Brain microvascular endothelial cell (primary cell): ENCODE measurements at regions not wholly inside any gene's neighbourhood (a gene's known extent, or its start where the extent isn't known, plus 50 kb on each side); places are given as distances from the start of the nearest gene placed in this dataset.
"Not testable (repeated sequence)": the region's sequence is repeated elsewhere in the genome, so short reads cannot be mapped to it uniquely, and the experiment has no call there.

Source experiments
- DNase-seq: peaks from one replicate; pipeline ENCODE4 v3.0.0-alpha.2; 2020
- H3K27ac ChIP-seq: fragments of 250-450 bp; sonication (Bioruptor Pico); 2 replicates; pipeline ENCODE4 v1.5.1; 2020; ENCODE audit warnings: mild to moderate bottlenecking, moderate library complexity
- H3K27me3 ChIP-seq: fragments of 250-450 bp; sonication (Bioruptor Pico); replicated peaks from 2 replicates; pipeline ENCODE4 v1.5.1; 2020; ENCODE audit warnings: mild to moderate bottlenecking
- H3K36me3 ChIP-seq: fragments of 250-450 bp; sonication (Bioruptor Pico); replicated peaks from 2 replicates; pipeline ENCODE4 v1.5.1; 2020; ENCODE audit warnings: mild to moderate bottlenecking
- H3K4me3 ChIP-seq: 2 replicates; pipeline ENCODE4 v1.5.1; 2011; ENCODE audit warnings: low read depth, mild to moderate bottlenecking, control low read depth, low read length, moderate library complexity
- CTCF ChIP-seq: IDR thresholded peaks from 2 replicates; pipeline ENCODE4 v1.5.1; 2011; ENCODE audit warnings: low read depth, mild to moderate bottlenecking, moderate library complexity, low read length, control low read depth, inconsistent platforms; ENCODE audit errors: missing control alignments
- in situ Hi-C: cut with HindIII; loops from 2 replicates; pipeline ENCODE4 v1.10.0; 2017; ENCODE audit warnings: low sequenced_read_pairs, low pct_ligation_motif_present

DNA sequence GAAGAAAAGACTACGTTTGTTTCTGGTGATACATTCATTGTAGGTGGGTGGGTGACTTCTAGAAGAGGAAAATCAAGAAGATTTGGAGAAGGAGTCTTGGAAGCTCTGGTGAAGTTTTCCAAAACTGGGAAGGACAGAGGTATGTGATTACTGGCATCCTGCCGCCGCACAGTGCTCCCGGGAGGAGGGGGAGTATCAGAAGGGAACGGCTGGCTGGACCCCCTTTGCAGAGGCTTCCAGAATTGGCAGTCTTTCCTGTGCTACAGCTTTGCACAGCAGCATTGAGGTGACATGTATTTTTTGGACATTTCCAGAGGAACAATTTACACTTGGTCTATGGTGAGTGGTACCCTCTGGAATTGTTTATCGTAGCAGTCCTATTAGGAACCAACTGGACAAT, 75.7 kb upstream of the EOMES start:
- no peak overlapping the region for H3K27ac ChIP-seq
- no peaks in the 10 kb centered on the region for H3K36me3 ChIP-seq
- in situ Hi-C loops = no loop called here
- no peak for TF ChIP-seq CTCF
- H3K4me3 ChIP-seq = no peak overlapping the region
- no peak for DNase-seq
- no peaks in the 10 kb centered on the region for H3K27me3 ChIP-seq

- TF ChIP-seq CTCF = no peak
- no peak for DNase-seq
- no peaks in the 10 kb centered on the region for H3K36me3 ChIP-seq
- no peaks in the 10 kb centered on the region for H3K27me3 ChIP-seq
- in situ Hi-C loops = no loop called here
- H3K27ac ChIP-seq = no peak overlapping the region
- no peak overlapping the region for H3K4me3 ChIP-seq
These were observed 78.1 kb upstream of the EOMES start for GRCh38 chr3:27800261-27800660.

- no peak for TF ChIP-seq CTCF
- DNase-seq = no peak
- in situ Hi-C loops = no loop called here
- Histone ChIP-seq H3K36me3 (no peaks in the 10 kb centered on the region), H3K27me3 (no peaks in the 10 kb centered on the region), H3K27ac (no peak overlapping the region), H3K4me3 (no peak overlapping the region)
These were observed 80.3 kb upstream of the EOMES start for GRCh38 chr3:27802425-27802824.

DNA sequence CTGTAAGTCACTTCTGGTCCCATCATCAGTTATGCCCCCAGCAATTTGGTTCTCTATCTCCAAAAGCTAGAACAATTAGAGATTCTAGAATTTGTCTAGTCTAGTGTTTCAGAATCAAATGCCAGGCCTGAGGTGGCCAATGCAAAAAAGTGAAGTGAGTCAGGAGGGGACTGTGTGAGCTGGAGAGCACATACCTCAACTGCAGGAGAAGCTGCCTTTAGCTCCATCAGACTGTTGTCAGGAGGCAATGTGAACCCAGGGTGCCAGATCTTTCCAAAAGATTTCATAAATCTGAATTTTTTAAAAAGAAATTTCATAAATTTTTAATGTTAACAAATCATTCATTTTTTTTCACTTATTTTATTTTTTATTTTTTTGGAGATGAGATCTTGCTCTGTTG, 80.7 kb upstream of the EOMES start:
- DNase-seq = no peak
- no peak overlapping the region for H3K4me3 ChIP-seq
- in situ Hi-C loops = no loop called here
- TF ChIP-seq CTCF = no peak
- no peaks in the 10 kb centered on the region for H3K27me3 ChIP-seq
- no peak overlapping the region for H3K27ac ChIP-seq
- H3K36me3 ChIP-seq = no peaks in the 10 kb centered on the region

GRCh38 chr3:27805282-27805681, 83.2 kb upstream of the EOMES start:
- DNase-seq = no peak
- H3K27ac ChIP-seq = no peak overlapping the region
- in situ Hi-C loops = no loop called here
- H3K4me3 ChIP-seq = no peak overlapping the region
- H3K36me3 ChIP-seq = no peaks in the 10 kb centered on the region
- no peaks in the 10 kb centered on the region for H3K27me3 ChIP-seq
- no peak for TF ChIP-seq CTCF

DNA sequence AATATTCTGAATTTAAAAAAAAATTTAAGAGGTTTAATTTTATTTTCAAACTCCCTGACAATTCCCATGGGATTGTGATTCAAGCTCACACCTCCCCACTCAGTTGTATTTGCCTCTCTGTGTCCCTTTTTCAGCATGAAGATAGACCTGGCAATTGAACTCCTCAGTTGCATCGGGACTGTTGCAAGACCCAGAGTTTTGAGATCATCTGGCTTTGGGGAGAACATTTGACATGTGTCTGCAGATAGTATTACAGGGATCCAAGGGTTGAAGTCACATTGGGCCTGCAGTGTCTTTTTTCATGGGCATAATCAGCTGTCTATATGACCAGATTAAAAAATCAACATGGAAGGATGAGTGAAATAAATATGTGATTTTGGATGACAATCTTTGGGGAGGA, 91.1 kb upstream of the EOMES start:
- no peaks in the 10 kb centered on the region for H3K36me3 ChIP-seq
- in situ Hi-C loops = no loop called here
- TF ChIP-seq CTCF = no peak
- H3K27me3 ChIP-seq = no peaks in the 10 kb centered on the region
- no peak overlapping the region for H3K27ac ChIP-seq
- H3K4me3 ChIP-seq = no peak overlapping the region
- no peak for DNase-seq

DNA sequence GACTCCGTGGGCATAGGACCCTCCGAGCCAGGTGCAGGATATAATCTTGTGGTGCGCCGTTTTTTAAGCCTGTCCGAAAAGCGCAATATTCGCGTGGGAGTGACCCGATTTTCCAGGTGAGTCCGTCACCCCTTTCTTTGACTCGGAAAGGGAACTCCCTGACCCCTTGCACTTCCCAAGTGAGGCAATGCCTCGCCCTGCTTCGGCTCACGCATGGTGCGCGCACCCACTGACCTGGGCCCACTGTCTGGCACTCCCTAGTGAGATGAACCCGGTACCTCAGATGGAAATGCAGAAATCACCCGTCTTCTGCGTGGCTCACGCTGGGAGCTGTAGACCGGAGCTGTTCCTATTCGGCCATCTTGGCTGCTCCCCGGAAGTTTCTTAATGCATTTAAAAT, 99.5 kb upstream of the EOMES start:
- in situ Hi-C loops, H3K4me3 ChIP-seq, H3K27me3 ChIP-seq, H3K27ac ChIP-seq, H3K36me3 ChIP-seq, DNase-seq: not testable (repeated sequence)
